ENCODE measurements at regions not wholly inside any gene's neighbourhood (a gene's known extent, or its start where the extent isn't known, plus 50 kb on each side); places are given as distances from the start of the nearest gene placed in this dataset.
A peak's percentile ranks its signal among the peaks of the same experiment; 100 is the strongest.

DNA sequence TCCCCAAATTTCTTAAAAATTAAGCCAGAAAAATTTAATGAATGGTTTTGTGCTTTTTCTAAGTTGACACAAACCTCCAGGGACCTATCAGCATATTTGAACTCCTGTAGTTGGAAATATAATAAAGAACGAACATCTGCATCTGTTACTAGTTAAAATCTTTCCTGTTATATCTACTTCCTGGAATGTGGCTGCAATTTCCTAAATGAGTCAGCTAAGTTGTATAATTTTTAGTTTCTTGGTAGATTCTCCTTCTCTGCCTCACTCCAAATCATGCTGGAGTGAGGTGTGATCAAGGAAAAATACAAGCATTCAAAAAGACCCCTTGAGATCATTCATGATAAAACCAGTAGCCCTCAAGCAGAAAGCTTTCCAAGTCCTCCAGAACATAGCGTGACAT, 106.2 kb upstream of the MCTP2 start:
- TF ChIP-seq, protein P1, sequence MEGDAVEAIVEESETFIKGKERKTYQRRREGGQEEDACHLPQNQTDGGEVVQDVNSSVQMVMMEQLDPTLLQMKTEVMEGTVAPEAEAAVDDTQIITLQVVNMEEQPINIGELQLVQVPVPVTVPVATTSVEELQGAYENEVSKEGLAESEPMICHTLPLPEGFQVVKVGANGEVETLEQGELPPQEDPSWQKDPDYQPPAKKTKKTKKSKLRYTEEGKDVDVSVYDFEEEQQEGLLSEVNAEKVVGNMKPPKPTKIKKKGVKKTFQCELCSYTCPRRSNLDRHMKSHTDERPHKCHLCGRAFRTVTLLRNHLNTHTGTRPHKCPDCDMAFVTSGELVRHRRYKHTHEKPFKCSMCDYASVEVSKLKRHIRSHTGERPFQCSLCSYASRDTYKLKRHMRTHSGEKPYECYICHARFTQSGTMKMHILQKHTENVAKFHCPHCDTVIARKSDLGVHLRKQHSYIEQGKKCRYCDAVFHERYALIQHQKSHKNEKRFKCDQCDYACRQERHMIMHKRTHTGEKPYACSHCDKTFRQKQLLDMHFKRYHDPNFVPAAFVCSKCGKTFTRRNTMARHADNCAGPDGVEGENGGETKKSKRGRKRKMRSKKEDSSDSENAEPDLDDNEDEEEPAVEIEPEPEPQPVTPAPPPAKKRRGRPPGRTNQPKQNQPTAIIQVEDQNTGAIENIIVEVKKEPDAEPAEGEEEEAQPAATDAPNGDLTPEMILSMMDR (IDR thresholded peaks at IDR 0.05) = no peak
- peaks cover 2% of the 10 kb centered on the region for H3K27me3 ChIP-seq
- H3K27ac ChIP-seq = no peak overlapping the region
- peaks cover 0 to 16% of the 10 kb centered on the region in 2 experiments for H3K4me1 ChIP-seq (ENCODE audit: control insufficient read depth in 1 of 2, insufficient read depth in 1 of 2, low read depth in 1 of 2, low read length in 1 of 2)
- H3K4me3 ChIP-seq (ENCODE audit: low read depth in 1 of 2, low read length in 1 of 2) = no peak overlapping the region
- no peaks in the 10 kb centered on the region for H3K36me3 ChIP-seq
- H3K9me3 ChIP-seq = no peaks in the 10 kb centered on the region

DNA sequence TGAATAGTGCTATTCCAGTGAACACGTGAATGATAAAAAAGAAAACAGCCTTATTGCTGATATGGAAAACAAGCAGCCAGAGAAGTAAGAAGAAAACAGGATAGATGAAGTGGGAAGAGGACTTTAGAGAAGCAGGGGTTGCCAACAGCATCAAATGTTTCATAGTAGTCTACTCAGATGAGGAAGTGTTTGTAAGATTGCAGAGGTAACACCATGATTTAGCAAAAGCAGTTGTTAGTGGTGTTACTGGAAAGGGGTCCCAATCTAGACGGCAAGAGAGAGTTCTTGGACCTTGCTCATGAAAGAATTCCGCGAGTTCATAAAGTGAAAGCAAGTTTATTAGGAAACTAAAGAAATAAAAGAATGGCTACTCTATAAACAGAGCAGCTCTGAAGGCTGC, 108.8 kb upstream of the MCTP2 start:
- Histone ChIP-seq H3K27me3 (no peaks in the 10 kb centered on the region), H3K27ac (peak overlapping the region; percentile 31), H3K4me3 (ENCODE audit: low read depth in 1 of 2, low read length in 1 of 2) (no peak overlapping the region), H3K9me3 (no peaks in the 10 kb centered on the region), H3K4me1 (ENCODE audit: control insufficient read depth in 1 of 2, insufficient read depth in 1 of 2, low read depth in 1 of 2, low read length in 1 of 2) (peaks cover 0 to 16% of the 10 kb centered on the region in 2 experiments), H3K36me3 (no peaks in the 10 kb centered on the region)
- TF ChIP-seq, protein P1 (IDR thresholded peaks at IDR 0.05) = no peak

DNA sequence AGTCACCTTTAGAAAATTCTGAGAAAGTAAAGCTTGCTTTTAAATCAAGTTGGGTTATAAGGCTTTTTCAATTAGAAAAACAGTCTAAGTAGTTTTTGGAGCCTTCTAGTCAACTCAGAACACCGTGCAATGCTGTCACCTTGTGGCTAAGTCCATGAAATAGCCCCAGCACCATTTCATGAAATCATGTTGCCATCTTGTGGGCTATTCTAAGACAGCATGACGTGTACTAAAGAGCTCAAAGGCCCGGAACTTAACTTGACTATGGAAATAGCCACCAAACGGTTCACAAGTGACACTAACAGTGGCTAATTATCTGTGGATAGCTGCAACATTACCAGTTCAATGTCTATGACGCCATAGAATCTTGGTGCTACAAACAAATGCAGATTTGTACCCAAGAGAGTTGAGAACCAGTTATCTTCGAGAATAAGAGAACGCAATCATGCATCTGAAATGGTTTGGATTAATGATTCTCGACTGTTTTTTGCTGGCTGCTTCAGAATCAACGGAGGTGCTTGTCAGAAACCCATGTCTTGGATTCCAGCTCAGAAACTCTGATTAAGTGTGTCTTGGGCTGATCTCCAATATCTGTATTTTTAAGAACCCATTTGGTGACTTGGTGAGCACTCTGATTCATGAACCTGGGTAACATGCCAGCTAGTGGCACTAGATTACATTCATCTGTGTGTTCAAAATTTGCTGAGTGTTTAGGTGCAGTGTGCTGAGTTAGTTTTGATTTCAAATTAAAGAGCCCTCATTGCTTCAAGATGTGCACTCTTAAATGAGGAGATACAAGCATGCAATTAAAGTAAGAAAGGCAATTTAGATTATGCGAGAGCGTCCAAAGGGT, 111.2 kb upstream of the MCTP2 start:
- H3K27ac ChIP-seq = no peak overlapping the region
- no peaks in the 10 kb centered on the region for H3K27me3 ChIP-seq
- H3K4me1 ChIP-seq (ENCODE audit: control insufficient read depth in 1 of 2, insufficient read depth in 1 of 2, low read depth in 1 of 2, low read length in 1 of 2) = peaks cover 0 to 13% of the 10 kb centered on the region in 2 experiments
- H3K36me3 ChIP-seq = no peaks in the 10 kb centered on the region
- H3K9me3 ChIP-seq = no peaks in the 10 kb centered on the region
- H3K4me3 ChIP-seq (ENCODE audit: low read depth in 1 of 2, low read length in 1 of 2) = no peak overlapping the region
- TF ChIP-seq, protein P1 (IDR thresholded peaks at IDR 0.05) = no peak

DNA sequence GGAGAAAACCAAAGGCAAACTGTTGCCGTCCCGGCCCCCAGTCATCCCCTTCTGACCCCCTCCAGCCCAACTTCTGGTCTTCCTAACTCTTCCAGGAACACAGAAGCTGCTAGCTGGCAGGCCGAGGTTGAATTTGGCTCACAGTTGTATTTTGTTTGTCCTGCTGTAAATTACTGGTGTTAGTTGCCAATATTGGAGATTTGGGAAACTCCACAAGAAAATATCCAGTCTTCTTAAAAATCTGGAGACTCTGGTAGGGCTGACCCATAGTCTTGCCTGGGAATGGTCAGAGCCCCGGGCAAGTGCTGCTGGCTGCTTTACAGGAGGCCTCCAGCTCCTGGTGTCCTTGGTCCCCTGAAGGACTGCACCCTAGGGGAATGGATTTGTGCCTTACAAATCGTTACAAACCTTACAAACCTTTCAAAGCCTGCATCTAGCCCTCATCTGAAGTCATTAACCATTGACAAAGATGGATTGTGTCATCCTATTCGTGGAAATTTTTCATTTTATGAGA, 112.0 kb upstream of the MCTP2 start:
- no peak overlapping the region for H3K4me3 ChIP-seq (ENCODE audit: low read depth in 1 of 2, low read length in 1 of 2)
- no peaks in the 10 kb centered on the region for H3K9me3 ChIP-seq
- H3K36me3 ChIP-seq = no peaks in the 10 kb centered on the region
- H3K4me1 ChIP-seq (ENCODE audit: control insufficient read depth in 1 of 2, insufficient read depth in 1 of 2, low read depth in 1 of 2, low read length in 1 of 2) = peaks cover 0 to 10% of the 10 kb centered on the region in 2 experiments
- TF ChIP-seq, protein P1 (IDR thresholded peaks at IDR 0.05) = no peak
- H3K27ac ChIP-seq = no peak overlapping the region
- H3K27me3 ChIP-seq = no peaks in the 10 kb centered on the region

DNA sequence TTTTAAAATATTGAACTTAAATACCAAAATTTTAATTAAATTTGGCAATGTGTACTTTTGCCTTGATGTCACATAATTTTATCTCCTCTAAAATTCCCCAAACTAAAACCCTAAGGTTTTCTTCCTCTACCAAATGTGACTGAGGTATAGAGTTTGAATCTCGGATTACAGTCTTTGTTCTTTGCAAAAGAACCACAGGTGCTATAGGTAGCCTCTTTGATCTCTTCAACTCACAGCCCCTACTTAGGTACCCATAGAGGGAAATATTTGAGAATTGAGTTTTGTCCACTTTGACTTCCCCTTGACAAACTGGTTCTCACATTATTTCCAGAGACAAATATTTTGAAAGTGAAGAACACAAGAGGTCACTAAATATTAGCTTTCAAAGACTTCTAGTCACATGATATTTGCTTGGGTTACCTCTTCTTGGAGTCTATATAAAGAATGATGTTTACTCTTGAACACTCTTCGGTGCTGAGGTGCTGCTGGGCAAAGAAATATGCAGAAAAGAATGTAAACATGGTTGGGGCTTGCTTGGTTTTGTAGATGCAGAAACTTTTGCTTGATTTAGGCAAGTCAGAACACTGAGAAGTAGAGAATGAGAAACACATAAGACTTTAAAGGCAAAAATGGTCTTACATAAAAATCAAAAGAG, 120.8 kb upstream of the MCTP2 start:
- H3K4me3 ChIP-seq (ENCODE audit: low read depth in 1 of 2, low read length in 1 of 2) = no peak overlapping the region
- TF ChIP-seq, protein P1 (IDR thresholded peaks at IDR 0.05) = no peak
- H3K36me3 ChIP-seq = no peaks in the 10 kb centered on the region
- H3K27me3 ChIP-seq = peaks cover 24% of the 10 kb centered on the region
- H3K27ac ChIP-seq = no peak overlapping the region
- H3K4me1 ChIP-seq (ENCODE audit: control insufficient read depth in 1 of 2, insufficient read depth in 1 of 2, low read depth in 1 of 2, low read length in 1 of 2) = no peaks in the 10 kb centered on the region
- no peaks in the 10 kb centered on the region for H3K9me3 ChIP-seq

All from neutrophil (primary cell).